GM12874 (cell line): ENCODE measurements at regions not wholly inside any gene's neighbourhood (a gene's known extent, or its start where the extent isn't known, plus 50 kb on each side); places are given as distances from the start of the nearest gene placed in this dataset.

Source experiments
- CTCF ChIP-seq: IDR thresholded peaks from 2 replicates; pipeline ENCODE4 v1.5.1; 2011; ENCODE audit warnings: low read depth, mild to moderate bottlenecking, control low read depth, low read length, moderate library complexity; ENCODE audit not compliant: insufficient read depth

- TF ChIP-seq CTCF, result no peak
Measured at GRCh38 chr6:48474136-48474535, 363.1 kb upstream of the PTCHD4 start.

GRCh38 chr6:48472535-48472934 is 361.5 kb upstream of the PTCHD4 start:
- no peak for TF ChIP-seq CTCF

- no peak for TF ChIP-seq CTCF
Measured at GRCh38 chr6:48472091-48472490, 361.1 kb upstream of the PTCHD4 start.

- no peak for TF ChIP-seq CTCF
Measured at GRCh38 chr6:48471326-48471725, 360.3 kb upstream of the PTCHD4 start.

- TF ChIP-seq CTCF, result no peak
Measured at GRCh38 chr6:48449002-48449401, 338.0 kb upstream of the PTCHD4 start.

- TF ChIP-seq CTCF, result no peak
Measured at GRCh38 chr6:48447251-48447650, 336.3 kb upstream of the PTCHD4 start.

- no peak for TF ChIP-seq CTCF
Measured at GRCh38 chr6:48429610-48430009, 318.6 kb upstream of the PTCHD4 start.

- no peak for TF ChIP-seq CTCF
Measured at GRCh38 chr6:48429021-48429420, 318.0 kb upstream of the PTCHD4 start.
